Left renal cortex interstitium (tissue), 4 donors: ENCODE measurements at regions not wholly inside any gene's neighbourhood (a gene's known extent, or its start where the extent isn't known, plus 50 kb on each side); places are given as distances from the start of the nearest gene placed in this dataset.
"Not testable (repeated sequence)": the region's sequence is repeated elsewhere in the genome, so short reads cannot be mapped to it uniquely, and the experiment has no call there.

ENCODE experiments used
- DNase-seq, 4 donors: peaks; one replicate each; pipeline ENCODE4 v3.0.0-alpha.2; 2013; ENCODE audit warnings: low read depth in 4 of 4, low spot score in 2 of 4, missing footprints in 1 of 4

- DNase-seq: no peak
Observed at GRCh38 chr12:92248977-92249376, 103.3 kb upstream of the BTG1 start.

- no peak for DNase-seq
Observed at GRCh38 chr12:92244036-92244435, 98.4 kb upstream of the BTG1 start.

GRCh38 chr12:92242907-92243306, 97.3 kb upstream of the BTG1 start:
- no peak for DNase-seq

- no peak for DNase-seq
Observed at GRCh38 chr12:92237762-92238523, 92.3 kb upstream of the BTG1 start.

GRCh38 chr12:92237262-92237661, 91.6 kb upstream of the BTG1 start:
- no peak for DNase-seq

GRCh38 chr12:92235703-92236472, 90.2 kb upstream of the BTG1 start:
- no peak for DNase-seq

- no peak for DNase-seq
Observed at GRCh38 chr12:92234533-92234932, 88.9 kb upstream of the BTG1 start.

GRCh38 chr12:92233346-92234015, 87.8 kb upstream of the BTG1 start:
- DNase-seq: no peak

GRCh38 chr12:92232371-92232932, 86.8 kb upstream of the BTG1 start:
- not testable (repeated sequence) for DNase-seq

GRCh38 chr12:92231945-92232344, 86.3 kb upstream of the BTG1 start:
- DNase-seq: not testable (repeated sequence)

GRCh38 chr12:92231532-92231931, 85.9 kb upstream of the BTG1 start:
- DNase-seq: not testable (repeated sequence)

GRCh38 chr12:92229381-92229780, 83.7 kb upstream of the BTG1 start:
- no peak for DNase-seq

- no peak for DNase-seq
Observed at GRCh38 chr12:92226961-92227360, 81.3 kb upstream of the BTG1 start.

- DNase-seq: no peak
Observed at GRCh38 chr12:92226071-92226661, 80.5 kb upstream of the BTG1 start.

- no peak for DNase-seq
Observed at GRCh38 chr12:92224685-92225331, 79.2 kb upstream of the BTG1 start.

- DNase-seq: no peak
Observed at GRCh38 chr12:92223481-92223880, 77.8 kb upstream of the BTG1 start.

- no peak for DNase-seq
Observed at GRCh38 chr12:92221656-92222315, 76.1 kb upstream of the BTG1 start.

GRCh38 chr12:92218394-92219077, 72.9 kb upstream of the BTG1 start:
- DNase-seq: no peak

- DNase-seq: no peak
Observed at GRCh38 chr12:92216092-92216491, 70.4 kb upstream of the BTG1 start.
